Epithelial cell of proximal tubule (primary cell): ENCODE measurements at regions not wholly inside any gene's neighbourhood (a gene's known extent, or its start where the extent isn't known, plus 50 kb on each side); places are given as distances from the start of the nearest gene placed in this dataset.

Experiments
- DNase-seq: peaks from one replicate; pipeline ENCODE4 v3.0.0-alpha.2; 2011; ENCODE audit warnings: low read depth
- H3K4me3 ChIP-seq: 2 replicates; pipeline ENCODE4 v1.5.1; 2011; ENCODE audit warnings: low read depth, mild to moderate bottlenecking, low read length
- TF ChIP-seq, protein P1 (sequence below): conservative IDR thresholded peaks from 2 replicates; pipeline ENCODE4 v1.5.1; 2012; ENCODE audit warnings: low read depth, mild to moderate bottlenecking, low read length

DNA sequence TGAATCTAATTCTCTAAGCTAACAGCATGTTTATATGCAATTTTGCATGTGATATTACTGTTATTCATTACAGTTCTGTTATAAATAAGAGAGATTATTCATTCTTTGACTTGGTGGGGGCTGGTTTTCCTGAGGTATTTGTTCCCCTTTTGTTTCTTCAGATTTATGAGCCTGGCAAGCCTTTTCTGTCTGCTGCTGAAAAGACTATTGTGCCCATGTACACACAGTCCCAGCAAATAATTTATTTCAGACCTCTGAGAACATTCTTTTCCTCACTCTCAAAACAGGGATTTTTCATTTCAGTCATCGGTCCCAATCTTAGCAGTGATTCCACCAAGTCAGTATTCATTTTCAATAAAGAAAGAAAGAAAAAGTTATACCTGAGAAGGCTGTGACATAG lies 716.8 kb downstream of the NSUN3 start:
- H3K4me3 ChIP-seq = no peak overlapping the region
- TF ChIP-seq, protein P1, sequence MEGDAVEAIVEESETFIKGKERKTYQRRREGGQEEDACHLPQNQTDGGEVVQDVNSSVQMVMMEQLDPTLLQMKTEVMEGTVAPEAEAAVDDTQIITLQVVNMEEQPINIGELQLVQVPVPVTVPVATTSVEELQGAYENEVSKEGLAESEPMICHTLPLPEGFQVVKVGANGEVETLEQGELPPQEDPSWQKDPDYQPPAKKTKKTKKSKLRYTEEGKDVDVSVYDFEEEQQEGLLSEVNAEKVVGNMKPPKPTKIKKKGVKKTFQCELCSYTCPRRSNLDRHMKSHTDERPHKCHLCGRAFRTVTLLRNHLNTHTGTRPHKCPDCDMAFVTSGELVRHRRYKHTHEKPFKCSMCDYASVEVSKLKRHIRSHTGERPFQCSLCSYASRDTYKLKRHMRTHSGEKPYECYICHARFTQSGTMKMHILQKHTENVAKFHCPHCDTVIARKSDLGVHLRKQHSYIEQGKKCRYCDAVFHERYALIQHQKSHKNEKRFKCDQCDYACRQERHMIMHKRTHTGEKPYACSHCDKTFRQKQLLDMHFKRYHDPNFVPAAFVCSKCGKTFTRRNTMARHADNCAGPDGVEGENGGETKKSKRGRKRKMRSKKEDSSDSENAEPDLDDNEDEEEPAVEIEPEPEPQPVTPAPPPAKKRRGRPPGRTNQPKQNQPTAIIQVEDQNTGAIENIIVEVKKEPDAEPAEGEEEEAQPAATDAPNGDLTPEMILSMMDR = no peak
- DNase-seq = no peak

DNA sequence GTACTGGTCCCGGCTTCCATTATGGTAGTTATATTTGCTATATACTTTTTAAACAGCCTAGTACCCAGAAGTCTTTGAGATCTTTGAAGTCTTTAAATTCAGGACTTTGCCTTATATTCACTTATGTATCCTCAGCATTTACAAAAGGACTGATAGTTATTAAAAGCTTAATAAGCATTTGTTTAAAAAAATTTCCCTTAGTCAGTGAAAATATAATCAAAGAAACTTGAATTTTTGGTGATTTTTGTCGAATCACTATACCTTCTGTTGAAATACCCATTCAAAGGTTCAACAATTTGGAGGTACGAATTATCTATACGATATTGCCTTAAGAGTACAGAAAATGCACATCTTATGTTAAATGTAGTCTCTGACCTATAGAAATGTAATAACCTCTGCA lies 721.4 kb downstream of the NSUN3 start:
- TF ChIP-seq, protein P1 = no peak
- no peak overlapping the region for H3K4me3 ChIP-seq
- no peak for DNase-seq

DNA sequence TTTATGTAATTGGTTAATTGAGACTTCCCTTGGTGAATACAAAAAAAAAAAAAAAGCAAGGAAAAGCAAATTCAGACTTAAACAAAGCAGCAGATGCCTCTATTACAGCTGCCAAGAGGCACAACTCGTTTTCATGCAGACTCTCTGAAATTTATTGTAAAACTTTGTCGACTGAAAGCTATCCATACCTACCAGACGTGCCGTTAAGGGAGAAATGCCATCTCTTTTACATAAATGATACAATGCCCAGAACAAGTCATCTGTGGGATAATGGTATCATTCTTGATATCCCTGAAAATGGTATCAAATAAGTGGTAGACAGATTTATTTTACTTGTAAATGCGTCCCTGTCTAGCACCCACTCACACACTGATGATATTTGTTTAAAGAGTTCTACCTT lies 724.2 kb downstream of the NSUN3 start:
- DNase-seq = no peak
- TF ChIP-seq, protein P1 = no peak
- H3K4me3 ChIP-seq = no peak overlapping the region

DNA sequence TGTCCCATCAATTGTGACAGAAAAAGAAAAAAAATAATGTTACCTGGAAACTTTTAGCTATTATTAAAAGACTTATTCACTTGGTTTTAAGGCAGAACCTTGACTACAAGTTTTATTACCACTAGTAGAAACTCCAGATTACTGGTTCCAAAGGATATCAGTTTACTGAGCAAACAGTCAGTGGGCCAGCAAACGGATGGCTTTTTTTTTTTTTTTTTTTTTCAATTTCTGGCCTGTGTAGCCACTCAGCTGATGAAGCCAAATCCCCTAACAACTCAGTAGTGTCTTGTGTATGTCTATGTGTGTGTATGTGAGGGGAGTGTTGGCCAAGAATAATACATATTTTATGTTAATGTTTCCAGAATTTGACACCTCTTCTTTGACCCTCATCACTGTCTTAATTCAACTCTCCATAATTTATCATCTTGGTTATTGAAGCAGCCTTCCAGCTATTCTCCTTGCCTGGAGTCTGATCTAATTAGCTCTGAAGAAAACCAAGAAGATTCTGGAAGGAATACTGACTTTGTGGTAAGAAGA lies 724.9 kb downstream of the NSUN3 start:
- TF ChIP-seq, protein P1 = no peak
- H3K4me3 ChIP-seq = no peak overlapping the region
- DNase-seq = no peak

DNA sequence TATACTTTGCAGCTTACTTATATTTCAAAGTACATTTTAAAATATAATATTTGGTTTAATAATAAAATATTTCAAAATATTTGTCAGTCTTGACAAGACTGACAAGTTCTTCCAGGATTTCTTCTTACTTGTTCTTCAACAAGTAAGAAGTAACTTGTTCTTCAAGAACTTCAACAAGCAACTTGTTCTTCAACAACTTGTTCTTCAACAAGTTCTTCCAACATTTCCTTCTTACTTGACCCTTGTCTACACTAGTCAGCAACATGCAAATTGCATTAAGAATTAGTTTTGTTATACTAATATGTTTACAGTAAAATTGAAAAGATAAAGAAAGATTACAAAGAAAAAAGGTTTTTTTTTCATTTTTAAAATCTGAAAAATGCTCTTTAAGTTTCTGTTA lies 731.7 kb downstream of the NSUN3 start:
- no peak for DNase-seq
- TF ChIP-seq, protein P1 = no peak
- no peak overlapping the region for H3K4me3 ChIP-seq

DNA sequence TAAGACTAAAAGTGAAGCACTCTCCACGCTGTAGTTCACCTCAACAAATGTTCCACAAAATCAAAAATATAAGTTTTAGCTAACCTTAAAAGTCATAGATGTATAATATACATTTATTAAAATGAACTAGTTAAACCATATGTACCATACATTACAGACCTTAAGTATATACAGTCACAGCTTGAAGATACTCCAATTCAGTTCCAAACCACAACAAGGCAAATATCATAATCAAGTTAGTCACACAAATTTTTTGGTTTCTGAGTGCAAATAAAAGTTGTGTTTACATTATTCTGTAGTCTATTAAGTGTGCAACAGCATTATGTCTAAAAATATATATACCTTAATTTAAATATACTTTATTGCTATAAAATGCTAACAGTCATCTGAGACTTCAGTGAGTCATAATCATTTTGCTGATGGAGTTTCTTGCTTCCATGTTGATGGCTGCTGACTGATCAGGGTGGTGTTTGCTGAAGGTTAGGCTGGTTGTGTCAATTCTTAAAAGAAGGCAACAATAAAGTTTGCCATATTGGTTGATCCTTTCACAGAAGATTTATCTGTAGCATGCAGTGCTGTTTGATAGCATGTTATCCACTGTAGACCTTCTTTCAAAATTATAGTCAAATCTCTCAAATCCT lies 736.7 kb downstream of the NSUN3 start:
- DNase-seq = no peak
- TF ChIP-seq, protein P1 = no peak
- no peak overlapping the region for H3K4me3 ChIP-seq

DNA sequence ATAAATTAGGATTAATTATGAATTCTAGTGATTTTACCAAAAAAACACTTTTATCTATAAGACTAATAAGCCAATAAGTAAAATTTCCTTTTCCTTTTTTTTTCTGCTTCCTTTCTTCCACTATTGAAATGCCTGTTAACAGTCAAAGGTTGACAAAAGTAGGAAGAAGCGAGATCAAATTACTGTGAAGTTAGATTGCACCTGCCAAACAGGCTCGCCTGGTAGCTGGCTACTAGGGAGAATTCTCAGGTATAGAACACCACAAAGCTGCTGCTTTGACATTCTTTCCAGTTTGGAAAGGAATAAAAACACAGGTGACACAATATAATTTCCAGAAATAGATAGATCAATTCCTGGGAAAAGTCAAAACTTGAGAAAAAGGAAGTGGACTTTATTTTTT lies 749.0 kb downstream of the NSUN3 start:
- TF ChIP-seq, protein P1 = no peak
- no peak for DNase-seq
- no peak overlapping the region for H3K4me3 ChIP-seq
